AML-193 (cell line): ENCODE measurements at regions not wholly inside any gene's neighbourhood (a gene's known extent, or its start where the extent isn't known, plus 50 kb on each side); places are given as distances from the start of the nearest gene placed in this dataset.
"Not testable (repeated sequence)": the region's sequence is repeated elsewhere in the genome, so short reads cannot be mapped to it uniquely, and the experiment has no call there.

Source experiments
- DNase-seq, 2 experiments: peaks; one replicate each; lab custom pipeline; 2025; lab: John Stamatoyannopoulos, UW

DNA sequence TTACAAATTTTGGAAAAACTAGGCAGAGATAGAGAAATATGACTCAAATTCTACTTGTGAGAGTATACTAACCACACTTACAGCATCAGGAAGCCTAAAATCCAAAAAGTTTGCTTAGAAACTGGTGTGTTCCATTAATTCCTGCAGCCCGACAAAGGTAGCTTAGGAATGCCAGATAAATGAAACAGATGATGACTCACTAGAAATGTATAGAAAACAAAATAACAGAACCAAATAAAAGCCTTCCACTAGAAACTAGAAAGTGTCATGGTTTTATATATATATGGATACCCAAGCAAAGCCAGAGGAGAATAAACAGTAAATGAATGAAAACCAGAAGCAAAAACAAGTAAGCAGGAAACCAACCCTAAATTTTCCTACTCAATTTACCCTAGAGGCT, 272.2 kb upstream of the PRDM9 start:
- DNase-seq: no peak

DNA sequence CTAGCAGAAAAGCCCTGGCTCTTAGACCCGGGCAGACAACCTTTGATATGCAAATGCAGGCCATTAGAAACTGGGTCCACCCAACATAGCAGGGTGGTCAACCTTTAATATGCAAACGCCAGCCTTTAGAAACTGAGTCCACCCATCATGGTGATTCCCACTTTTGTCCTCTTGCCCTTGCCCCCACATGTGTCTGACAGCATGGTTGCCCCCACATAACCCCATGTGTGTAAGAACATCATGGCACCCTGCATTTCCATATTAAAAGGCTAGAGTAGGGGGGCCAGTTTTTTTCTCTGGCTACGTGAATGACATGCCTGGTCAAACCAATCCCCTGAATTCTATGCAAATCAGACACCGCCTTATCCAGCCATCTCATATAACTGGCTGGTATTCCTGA, 273.2 kb upstream of the PRDM9 start:
- DNase-seq: no peak

DNA sequence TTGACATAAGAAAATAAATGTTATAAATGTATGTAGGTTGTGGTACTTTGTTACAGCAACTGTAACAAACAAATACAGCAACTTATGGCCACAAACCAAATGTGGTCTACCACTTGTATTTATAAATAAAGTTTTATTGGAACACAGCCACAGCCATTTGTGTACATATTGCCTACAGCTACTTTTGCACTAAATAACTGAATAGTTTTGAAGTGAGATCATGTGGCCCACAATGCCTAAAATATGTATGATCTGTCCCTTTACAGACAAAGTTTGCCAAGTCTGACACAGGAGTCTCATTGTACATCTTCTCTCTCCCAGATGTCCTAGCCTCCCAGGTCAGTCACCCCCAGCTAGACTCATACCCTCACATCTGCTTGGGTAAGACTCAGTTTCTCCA, 283.6 kb upstream of the PRDM9 start:
- DNase-seq: no peak

DNA sequence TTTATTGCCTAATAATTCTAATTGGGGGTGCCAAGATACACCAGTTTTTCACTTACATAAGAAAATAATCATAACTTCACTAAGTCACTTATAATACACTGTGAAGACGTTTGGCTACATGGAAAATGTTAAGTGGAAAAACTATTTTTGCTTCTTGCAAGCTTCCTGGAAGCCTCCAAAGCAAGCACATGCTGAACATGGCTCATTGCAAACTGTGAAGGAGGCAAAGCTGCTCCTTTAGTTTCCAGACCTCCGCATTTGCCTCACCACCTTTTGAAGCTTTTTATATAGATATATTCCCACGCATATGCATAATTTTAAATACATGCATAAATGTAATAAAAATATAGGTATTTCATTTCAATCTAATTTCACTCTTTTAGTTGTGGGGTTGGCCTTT, 285.6 kb upstream of the PRDM9 start:
- no peak for DNase-seq

DNA sequence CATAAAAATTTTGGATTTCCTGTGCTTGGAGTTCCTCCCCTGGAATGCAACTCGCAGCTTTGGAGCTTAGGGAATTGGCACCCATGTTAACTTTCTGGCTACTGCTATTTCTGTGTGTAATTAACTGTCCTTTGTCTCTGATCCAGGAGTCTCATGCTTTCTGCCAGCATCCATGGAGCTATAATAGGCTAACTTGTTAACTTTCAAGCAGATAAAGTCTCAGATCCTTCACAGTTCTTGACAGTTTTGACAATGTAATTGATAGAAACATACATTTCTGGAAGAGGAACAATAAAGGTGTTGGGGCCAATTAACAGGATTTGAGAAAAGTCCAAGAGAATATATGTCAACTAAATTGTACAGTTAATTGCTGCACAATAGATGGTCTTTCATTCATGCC, 290.2 kb upstream of the PRDM9 start:
- no peak for DNase-seq

DNA sequence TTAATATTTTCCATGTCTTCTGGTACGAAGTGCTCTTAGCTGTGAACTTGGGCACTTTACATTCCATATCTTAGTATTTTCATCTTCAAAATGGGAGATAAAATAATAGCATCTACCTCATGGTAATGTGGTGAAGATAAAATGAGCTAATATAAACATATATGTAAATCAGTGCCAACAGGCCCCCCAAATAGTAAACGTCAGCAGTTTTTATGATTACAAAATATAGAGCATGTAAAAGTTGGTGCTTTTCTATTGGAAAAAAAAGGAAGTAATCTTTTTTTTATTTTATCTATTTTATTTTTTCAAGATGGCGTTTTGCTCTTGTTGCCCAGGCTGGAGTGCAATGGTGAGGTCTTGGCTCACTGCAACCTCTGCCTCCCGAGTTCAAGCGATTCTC, 291.1 kb upstream of the PRDM9 start:
- no peak for DNase-seq

DNA sequence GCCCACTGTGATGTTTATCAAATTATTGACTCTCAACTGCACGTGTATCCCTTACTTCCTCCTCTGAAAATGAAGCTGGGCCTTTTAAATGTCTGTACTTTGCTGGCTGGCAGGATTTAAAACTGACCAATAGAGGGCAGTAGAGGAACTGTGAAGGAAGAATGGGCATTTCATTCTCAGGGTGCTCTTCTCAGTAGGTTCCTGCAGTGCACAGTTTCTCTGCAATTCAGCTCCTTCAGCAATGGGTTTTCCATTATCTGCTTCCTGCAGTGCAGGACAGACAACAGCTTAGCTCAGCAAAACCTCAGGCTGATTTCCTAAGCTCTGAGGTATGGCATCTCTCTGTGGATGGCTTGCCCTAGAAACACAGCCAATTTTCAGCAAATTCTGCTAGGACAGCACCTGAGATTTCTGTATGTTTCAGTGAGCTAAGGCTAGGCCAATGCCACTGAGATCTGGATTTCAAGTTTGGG, 298.4 kb upstream of the PRDM9 start:
- DNase-seq: peak; percentile 51 to 70

DNA sequence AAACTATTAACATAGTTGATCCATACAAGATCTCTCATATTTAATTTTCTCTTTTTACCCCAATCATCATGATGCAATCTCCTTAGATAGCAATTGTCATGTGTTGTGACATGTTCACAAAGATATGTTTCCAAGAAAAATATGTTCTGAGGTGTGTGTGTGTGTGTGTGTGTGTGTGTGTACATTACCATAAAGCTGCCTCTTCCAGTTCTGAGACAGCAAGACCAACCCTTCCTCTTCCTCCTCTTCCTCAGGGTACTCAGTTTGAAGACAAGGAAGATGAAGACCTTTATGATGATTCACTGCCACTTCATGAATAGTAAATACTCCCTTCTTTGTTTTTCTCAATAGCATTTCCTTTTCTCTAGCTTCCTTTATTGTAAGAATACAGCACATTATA, 303.3 kb upstream of the PRDM9 start:
- no peak for DNase-seq

DNA sequence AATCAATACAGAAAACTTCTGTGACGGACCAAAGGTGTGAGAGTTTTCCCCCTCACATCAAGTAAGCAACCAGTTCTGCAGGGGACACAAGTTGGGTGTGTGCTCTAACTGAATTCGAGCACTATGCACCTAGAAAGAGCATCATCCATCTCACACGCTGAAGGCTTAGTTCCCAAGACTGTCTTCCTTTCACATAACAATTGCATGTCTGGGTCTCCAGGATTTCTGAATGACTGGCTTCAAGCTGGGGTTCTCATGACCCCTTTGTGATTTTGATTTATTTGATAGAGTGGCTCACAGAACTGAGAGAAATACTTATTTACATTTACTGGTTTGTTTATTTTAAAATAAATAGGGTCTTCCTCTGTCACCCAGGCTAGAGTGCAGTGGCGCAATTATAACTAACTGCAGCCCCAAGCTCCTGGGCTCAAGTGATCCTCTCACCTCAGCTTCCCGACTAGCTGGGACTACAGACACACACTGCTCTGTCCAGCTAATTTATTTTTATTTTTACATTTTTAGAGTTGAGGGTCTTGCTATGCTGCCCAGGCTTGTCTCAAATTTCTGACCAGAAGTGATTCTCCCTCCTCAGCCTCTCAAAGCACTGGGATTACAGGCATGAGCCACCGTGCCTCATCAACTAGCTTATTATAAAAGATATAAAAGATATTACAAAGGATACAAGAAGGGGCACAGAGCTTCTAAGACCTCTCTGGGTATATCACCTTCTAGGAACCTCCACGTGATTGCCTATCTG, 316.7 kb upstream of the CDH12 start:
- DNase-seq: no peak

DNA sequence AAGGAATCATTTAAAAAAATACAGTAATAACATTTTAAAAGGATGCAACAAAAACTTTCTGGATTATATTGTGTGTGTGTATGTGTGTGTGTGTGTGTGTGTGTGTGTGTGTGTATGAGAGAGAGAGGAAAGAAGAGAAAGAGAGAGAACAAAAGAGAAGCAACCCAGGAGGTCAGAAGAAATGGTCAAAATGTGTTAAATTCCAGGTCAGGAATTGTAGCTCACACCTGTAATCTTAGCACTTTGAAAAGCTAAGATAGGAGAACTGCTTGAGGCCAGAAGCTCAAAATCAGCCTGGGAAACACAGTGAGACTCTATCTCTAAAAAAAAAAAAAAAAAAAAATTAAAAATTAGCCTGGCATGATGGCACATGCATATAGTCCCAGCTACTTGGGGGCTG, 311.8 kb upstream of the CDH12 start:
- DNase-seq: no peak

DNA sequence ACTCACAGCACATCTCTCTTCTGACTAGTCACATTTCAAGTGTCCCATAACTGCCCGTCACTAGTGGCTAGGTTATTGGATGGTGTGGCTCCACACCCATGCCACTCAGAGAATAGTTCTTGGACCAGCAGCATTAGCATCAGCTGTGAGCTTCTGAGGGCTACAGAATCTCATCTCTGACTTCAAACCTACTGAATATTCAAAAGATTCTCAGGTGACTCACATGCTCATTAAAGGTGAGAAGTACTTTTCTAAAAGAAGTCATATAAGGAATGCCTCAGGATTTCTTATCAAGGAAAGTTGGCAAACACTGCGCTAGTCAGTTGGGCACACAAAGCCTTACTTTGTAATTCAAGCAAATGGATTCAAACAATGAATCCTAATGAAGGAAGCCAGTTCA, 305.0 kb upstream of the CDH12 start:
- DNase-seq: no peak

DNA sequence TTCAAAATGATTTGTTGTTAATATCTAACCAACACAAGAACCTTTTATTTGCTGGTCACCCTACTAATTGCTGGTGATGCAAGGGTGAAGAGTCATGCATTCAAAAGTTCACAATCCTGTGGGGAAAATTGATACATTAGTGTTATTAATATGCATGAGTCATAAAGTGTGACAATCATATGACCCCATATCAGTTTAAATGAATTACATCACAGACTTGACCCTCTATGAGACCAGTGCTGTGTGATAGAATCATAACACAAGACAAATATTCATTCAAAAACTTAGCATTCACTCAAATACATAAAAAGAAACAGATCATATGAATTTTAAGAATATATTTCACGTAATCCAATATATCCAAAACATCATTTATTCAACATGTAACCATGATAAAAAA, 304.6 kb upstream of the CDH12 start:
- no peak for DNase-seq

DNA sequence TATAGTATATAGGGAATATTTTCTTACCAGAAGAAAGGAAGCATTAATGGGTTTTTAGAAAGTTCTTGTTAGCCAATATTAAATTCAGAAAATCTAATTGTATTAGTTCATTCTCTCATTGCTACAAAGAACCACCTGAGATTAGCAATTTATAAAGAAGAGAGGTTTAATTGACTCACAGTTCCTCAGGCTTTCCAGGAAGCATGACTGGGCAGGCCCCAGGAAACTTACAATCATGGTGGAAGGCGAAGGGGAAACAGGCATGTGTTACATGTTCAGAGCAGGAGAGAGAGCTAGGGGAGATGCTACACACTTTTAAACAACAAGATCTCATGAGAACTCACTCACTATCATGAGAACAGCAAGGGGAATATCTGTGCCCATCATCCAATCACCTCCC, 304.0 kb upstream of the CDH12 start:
- no peak for DNase-seq

DNA sequence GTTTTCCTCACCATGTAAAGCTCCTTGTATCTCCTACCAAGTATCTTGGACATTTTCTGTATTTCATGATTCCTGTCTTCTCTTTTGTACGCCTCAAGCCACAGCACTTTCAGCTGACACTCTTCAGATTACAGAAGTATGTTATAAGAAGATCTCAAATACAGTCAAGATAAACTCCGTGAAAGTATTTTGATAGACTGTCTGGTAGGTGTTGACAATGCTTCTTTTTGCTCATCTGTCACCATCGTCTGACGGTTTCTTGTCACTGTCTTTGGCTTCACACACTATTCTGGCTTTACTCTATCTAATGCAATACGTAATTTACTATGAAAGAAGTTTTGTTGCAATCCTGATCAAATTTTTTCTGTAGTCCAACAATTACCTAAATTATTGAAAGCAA, 294.5 kb upstream of the CDH12 start:
- no peak for DNase-seq

DNA sequence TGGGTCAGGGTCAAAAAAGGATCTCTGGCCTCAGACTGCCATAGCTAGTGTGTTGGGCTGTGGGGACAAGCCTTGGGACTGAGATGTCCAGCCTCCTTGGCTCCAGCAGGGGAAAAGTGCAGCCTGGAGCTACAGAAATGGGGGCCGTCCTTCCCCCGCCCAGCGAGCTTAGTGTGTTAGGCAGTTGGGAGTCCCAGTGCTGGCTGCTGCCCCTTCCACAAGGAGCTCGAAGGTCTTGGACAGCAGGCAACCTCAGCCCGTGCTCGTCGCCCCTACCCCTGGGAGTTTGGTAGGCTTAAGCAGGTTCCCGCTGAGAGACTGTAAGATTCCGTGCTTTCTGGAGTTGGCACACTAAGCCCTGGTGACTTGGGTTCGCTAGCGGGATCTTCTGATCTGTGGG, 293.0 kb upstream of the CDH12 start:
- no peak for DNase-seq

DNA sequence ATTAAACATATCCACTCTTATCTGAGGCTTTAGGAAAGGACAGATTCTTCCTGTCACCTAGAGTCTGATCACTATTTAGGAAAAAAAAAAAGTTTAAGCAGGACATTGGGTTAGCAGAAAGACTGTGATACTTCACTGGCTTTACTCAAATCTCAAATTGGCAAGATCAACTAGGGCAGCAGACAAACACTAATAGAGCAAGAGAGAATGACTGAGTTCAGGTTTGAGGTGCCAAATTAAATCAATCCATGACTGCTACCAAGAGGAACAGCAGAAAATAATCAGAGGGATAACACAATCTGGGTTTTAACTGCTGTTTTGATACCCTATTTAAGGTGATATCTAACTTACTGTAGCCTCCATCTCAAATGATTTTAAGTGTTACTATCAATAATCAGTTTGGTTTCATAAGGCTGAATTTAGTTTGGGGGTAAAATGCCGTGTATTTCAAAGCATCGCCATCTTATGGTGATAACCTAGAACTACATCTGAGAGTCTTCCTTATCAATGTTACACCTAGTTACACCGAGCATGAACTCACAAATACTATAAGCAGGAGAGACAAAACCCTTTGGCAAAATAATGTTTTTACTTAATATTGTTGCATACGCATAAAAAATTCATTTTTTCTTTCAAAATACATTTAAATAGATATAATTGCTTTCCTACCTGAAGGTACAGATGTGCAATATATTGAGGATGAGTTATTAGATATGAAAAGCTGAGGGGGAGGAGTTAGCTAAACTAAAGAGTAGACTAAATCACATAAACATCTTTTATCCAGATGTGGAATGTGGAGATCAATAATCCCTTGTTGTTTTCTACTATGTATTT, 286.4 kb upstream of the CDH12 start:
- peak; percentile 9 to 29 for DNase-seq

DNA sequence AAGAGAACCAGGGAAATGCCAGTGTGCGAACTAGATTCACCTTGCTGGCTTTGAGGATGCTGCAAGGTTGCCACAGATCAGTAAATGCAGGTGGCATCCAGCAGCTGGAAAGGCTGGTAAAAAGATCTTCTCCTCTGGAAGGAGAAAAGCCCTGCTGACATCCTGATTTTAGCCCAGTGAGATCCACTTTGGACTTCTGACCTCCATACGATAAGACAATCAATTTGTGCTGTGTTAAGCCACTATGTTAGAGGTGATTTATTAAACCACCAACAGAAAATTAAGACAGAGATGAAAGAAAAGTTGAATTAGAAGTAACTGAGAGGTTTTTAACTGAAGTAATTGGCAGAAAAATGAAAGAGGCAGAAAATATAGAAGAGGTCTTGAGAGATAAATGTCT, 283.8 kb upstream of the CDH12 start:
- DNase-seq: no peak

DNA sequence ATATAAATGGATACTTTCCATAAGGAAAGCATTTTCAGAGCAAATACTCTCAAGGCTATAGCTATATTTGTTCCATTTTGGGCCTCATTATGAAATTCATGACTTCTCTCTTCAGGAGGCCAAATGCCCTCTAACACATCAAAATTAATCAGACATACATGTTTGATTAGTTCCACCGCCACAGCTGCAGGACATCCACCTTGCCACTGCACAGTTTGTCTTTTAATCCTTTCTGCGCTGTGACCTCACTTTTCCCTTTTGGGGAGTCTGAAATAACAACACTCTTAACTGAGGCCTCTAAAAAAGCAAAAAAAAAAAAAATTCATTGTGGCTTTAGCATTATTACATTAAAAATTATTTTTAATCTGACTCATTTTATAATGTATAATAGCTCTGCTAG, 279.1 kb upstream of the CDH12 start:
- no peak for DNase-seq

DNA sequence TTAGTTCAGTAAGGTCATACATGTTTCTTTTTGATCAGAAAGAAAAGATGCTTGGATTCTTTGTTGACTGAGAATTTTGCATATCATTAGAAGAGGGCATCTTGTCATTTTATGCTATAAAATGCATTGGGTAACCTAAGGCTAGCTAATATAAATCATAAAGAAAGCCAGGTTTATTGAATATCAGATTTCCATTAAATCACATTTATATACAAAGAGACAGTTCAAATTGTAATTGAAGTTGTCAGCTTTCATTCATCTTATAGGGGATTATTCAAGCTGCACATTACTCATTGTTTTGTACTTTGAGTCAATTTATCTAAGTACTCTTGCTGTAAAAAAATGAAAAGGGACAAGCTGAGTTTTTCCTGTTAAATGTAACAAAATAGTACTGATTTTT, 259.1 kb upstream of the CDH12 start:
- DNase-seq: no peak

DNA sequence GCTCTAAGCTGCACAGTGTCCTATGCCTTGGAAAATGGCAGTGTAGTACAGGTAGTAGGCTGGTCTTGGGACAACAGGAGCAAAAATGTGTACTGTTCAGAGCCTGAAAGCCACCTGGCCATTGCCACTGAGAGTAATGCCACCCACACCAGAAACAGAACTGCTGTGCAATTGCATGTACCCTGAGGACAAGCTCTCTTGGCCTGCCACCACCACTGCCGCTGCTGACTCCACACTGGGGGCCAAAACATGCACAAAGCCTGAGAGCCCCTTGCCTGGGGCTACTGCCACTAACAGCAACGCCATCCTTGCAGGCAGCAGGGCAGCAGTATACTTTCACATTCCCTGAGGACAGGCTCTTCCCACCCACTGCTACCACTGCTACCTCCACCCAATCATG, 251.9 kb upstream of the CDH12 start:
- no peak for DNase-seq

DNA sequence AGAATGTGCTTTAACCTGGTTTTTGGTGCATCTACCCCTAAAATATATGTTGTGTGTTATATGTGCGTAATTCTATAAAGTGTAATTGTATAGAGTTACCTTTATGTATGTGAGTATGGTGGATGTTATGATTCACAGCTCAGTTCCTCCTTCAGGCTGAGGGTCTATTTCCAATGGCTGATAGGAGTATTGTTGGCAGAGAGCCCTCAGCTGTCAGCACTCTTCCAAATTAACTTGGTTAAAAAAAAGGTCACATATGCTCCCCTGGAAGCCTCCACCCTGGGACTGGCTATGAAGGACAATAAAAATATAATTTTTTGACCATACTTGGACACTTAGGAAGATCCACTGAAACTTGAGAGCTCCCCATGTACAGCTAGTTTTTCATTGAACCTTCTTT, 250.4 kb upstream of the CDH12 start:
- no peak for DNase-seq

DNA sequence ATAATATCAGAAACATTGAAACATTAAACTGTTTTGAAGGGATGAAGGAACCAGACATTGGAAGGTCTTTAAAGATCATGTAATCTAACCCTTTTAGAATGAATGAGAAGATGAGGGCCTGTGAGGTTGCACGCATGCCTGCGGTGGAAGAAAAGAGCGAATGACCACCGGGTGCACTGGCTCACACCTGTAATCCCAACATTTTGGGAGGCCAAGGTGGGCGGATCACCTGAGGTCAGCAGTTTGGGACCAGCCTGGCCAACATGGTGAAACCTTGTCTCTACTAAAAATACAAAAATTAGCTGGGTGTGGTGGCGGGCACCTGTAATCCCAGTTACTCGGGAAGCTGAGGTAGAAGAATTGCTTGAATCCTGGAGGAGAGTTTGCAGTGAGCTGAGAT, 242.3 kb upstream of the CDH12 start:
- DNase-seq: not testable (repeated sequence)

DNA sequence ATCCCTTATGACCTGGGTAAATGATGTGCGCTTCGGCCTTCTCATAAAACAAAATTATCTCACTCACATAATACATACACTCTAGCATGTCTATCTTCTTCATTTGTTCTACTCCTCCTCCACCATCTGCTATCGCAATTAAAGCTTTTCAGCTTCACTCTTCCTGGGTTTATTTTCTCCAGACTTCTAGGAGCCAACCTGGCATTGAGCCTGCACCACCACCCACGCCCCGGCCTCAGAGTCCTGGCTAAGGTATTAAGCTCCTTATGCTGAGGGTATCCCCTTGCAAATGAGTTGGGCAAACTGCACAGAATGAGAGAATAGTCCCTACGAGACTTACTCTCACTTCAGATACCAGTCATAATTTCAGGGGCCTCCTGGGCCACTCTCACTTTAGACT, 236.1 kb upstream of the CDH12 start:
- no peak for DNase-seq

DNA sequence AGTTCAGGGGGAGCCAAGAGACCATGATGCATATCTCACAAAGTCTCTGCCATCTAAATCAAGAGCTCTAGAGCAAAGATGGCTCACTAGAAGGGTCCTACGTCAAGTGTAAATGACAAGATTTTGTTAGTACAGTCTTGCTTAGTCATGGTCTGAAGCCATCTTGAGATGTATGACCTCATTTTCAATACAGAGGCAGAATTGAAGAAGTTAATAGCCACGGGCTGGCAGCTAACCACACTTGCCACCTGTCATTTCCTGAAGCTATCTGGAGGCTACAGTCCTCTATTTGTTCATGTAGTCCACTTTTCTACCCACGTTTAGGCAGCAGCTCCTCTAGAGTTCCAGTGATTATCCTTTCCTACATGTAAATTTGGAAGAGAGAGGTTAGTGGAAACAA, 231.7 kb upstream of the CDH12 start:
- DNase-seq: no peak
